Nephron (organoid): ENCODE measurements at regions not wholly inside any gene's neighbourhood (a gene's known extent, or its start where the extent isn't known, plus 50 kb on each side); places are given as distances from the start of the nearest gene placed in this dataset.
A peak's percentile ranks its signal among the peaks of the same experiment; 100 is the strongest.

ENCODE experiments used
- H3K27ac Mint-ChIP-seq, 3 experiments: 2 replicates each; pipeline ENCODE4 v1.8.0; 2020; ENCODE audit warnings: mixed read lengths in 3 of 3, mild to moderate bottlenecking in 2 of 3, moderate library complexity in 1 of 3
- H3K27me3 Mint-ChIP-seq: 2 replicates; pipeline ENCODE4 v1.8.0; 2021; ENCODE audit warnings: low read depth, mild to moderate bottlenecking, moderate library complexity, mixed read lengths
- H3K36me3 Mint-ChIP-seq: 2 replicates; pipeline ENCODE4 v1.8.0; 2020; ENCODE audit warnings: low read depth, mixed read lengths
- H3K4me1 Mint-ChIP-seq: 2 replicates; pipeline ENCODE4 v1.8.0; 2020; ENCODE audit warnings: mixed read lengths
- H3K4me3 Mint-ChIP-seq, 3 experiments: 2 replicates each; pipeline ENCODE4 v1.8.0; 2020; ENCODE audit warnings: mild to moderate bottlenecking in 3 of 3, mixed read lengths in 3 of 3, moderate library complexity in 2 of 3
- H3K9me3 Mint-ChIP-seq: 2 replicates; pipeline ENCODE4 v1.8.0; 2020; ENCODE audit warnings: mixed read lengths
- TF ChIP-seq, protein P1 (sequence below), 3 experiments: fragments of 200-600 bp; sonication (generic); IDR thresholded peaks; one replicate each; pipeline ENCODE4 v1.5.0; 2021; ENCODE audit warnings: antibody characterized with exemption in 3 of 3; ENCODE audit not compliant: unreplicated experiment in 3 of 3

DNA sequence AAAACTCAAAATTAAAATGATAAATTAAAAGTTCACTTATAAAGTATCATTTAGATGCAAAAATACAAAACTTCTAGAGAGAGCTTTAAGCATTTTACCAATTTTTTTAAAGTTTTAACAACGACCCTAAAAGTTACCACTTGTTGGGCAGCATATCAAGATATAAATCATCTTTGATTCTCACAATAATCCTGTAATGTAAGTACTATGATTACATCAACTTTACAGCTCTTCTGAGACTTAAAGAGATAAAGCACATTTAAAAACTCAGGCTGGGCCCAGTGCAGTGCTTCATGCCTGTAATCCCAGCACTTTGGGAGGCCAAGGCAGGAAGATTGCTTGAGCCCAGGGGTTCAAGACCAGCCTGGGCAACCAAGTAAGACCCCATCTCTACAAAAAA, 202.7 kb upstream of the GPC6 start:
- Mint-ChIP-seq H3K27me3 (no peaks in the 10 kb centered on the region), H3K9me3 (no peaks in the 10 kb centered on the region), H3K36me3 (no peaks in the 10 kb centered on the region), H3K27ac (peak overlapping the region in 1 of 3 experiments; percentile 81), H3K4me3 (no peak overlapping the region), H3K4me1 (no peaks in the 10 kb centered on the region)
- TF ChIP-seq, protein P1, sequence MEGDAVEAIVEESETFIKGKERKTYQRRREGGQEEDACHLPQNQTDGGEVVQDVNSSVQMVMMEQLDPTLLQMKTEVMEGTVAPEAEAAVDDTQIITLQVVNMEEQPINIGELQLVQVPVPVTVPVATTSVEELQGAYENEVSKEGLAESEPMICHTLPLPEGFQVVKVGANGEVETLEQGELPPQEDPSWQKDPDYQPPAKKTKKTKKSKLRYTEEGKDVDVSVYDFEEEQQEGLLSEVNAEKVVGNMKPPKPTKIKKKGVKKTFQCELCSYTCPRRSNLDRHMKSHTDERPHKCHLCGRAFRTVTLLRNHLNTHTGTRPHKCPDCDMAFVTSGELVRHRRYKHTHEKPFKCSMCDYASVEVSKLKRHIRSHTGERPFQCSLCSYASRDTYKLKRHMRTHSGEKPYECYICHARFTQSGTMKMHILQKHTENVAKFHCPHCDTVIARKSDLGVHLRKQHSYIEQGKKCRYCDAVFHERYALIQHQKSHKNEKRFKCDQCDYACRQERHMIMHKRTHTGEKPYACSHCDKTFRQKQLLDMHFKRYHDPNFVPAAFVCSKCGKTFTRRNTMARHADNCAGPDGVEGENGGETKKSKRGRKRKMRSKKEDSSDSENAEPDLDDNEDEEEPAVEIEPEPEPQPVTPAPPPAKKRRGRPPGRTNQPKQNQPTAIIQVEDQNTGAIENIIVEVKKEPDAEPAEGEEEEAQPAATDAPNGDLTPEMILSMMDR (IDR thresholded peaks at IDR 0.05; ENCODE audit: unreplicated experiment in 3 of 3): no peak

DNA sequence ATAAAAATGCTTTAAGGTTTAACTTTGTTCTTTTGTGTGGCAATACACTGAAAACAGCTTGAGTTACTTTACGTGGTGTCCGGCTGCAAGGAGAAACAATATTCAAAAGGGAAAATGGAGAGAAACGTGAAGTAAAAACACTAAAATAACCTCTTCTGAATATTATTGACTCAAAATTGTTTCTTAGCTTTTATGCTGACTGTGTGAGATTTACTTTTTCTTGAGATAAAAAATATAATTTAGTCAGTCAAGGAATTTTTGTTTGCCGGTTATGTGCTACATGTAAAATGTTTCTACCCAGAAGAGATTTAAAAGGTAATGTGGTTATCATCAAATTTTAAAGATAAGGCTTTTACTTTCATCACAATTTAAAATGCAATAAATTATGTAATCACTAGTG, 200.6 kb upstream of the GPC6 start:
- TF ChIP-seq, protein P1 (IDR thresholded peaks at IDR 0.05; ENCODE audit: unreplicated experiment in 3 of 3): no peak
- H3K36me3 Mint-ChIP-seq: no peaks in the 10 kb centered on the region
- H3K9me3 Mint-ChIP-seq: no peaks in the 10 kb centered on the region
- no peak overlapping the region for H3K27ac Mint-ChIP-seq
- H3K27me3 Mint-ChIP-seq: no peaks in the 10 kb centered on the region
- H3K4me3 Mint-ChIP-seq: no peak overlapping the region
- no peaks in the 10 kb centered on the region for H3K4me1 Mint-ChIP-seq

DNA sequence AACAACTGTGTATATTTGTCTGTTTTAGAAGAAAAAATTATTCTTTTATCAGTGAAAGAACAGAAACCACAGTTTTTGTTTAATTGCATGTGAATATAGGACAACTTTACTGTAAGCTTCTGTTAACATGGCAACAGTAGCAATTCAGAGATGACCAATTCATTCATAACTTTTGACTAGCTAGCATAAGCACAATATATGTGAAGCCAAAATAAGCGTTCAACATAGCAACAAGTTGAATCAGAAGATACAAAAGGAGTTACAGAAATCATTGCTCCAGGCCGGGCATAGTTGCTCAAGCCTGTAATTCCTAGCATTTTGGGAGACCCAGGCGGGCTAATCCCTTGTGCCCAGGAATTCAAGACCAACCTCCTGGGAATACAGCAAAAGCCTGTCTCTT, 197.1 kb upstream of the GPC6 start:
- no peak overlapping the region for H3K4me3 Mint-ChIP-seq
- TF ChIP-seq, protein P1 (IDR thresholded peaks at IDR 0.05; ENCODE audit: unreplicated experiment in 3 of 3): no peak
- no peaks in the 10 kb centered on the region for H3K9me3 Mint-ChIP-seq
- H3K36me3 Mint-ChIP-seq: no peaks in the 10 kb centered on the region
- no peaks in the 10 kb centered on the region for H3K27me3 Mint-ChIP-seq
- no peak overlapping the region for H3K27ac Mint-ChIP-seq
- H3K4me1 Mint-ChIP-seq: no peaks in the 10 kb centered on the region

DNA sequence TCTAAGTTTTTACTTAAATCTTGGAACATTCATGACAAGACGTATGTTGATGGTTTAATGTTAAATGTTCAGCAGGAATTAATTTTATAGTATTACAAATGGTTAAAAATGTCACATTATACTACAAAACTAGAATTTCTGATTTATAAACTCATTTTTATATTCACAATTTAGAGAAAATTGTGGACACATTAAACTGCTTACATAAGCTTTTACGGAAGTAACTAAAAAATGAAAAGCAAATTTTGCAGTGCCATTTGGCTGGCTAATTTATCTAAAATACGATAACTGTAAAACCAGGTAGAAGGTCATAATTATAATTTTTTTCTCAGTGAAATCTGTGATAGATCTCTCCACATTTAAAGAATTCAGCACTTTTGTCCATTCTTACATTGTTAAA, 190.2 kb upstream of the GPC6 start:
- Mint-ChIP-seq H3K27me3 (no peaks in the 10 kb centered on the region), H3K27ac (no peak overlapping the region), H3K9me3 (peaks cover 12% of the 10 kb centered on the region), H3K4me3 (no peak overlapping the region), H3K4me1 (no peaks in the 10 kb centered on the region), H3K36me3 (no peaks in the 10 kb centered on the region)
- TF ChIP-seq, protein P1 (IDR thresholded peaks at IDR 0.05; ENCODE audit: unreplicated experiment in 3 of 3): no peak

DNA sequence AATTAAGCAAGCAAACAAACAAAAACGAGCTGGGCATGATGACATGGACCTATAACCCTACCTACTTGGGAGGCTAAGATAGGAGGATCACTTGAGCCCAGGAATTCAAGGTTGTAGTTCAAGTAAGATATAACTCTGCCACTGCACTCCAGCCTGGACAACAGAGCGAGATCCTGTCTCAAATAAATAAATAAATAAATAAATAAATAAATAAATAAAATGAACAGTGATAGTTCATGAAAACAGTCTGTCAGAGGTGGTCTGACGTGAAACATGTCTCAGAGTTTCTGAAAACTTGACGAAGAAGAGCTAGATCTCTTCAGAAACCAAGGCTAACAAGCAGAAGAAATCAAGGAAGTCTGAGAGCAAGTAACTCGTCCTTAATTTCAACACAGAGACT, 188.8 kb upstream of the GPC6 start:
- Mint-ChIP-seq H3K4me1 (no peaks in the 10 kb centered on the region), H3K27ac (no peak overlapping the region), H3K27me3 (no peaks in the 10 kb centered on the region), H3K9me3 (peaks cover 12% of the 10 kb centered on the region), H3K36me3 (no peaks in the 10 kb centered on the region), H3K4me3 (no peak overlapping the region)
- TF ChIP-seq, protein P1 (IDR thresholded peaks at IDR 0.05; ENCODE audit: unreplicated experiment in 3 of 3): no peak

DNA sequence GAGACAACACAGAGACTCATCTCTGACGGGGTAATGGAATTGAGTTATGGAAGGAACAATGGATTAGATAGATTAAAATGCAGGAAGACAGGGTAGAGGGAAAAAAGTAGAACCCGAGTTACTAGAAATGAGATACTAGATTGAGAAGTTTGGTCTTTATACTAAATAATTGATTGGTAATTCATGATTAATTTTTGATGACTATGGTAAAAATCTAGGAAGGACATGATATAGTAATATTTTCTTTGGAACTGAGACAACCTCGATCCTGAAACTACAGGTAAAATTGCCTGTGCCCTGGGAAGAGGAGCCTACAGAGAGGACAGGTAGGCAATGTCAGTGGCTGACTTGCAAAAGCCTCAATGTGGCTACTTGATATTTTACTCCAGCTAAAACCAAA, 188.4 kb upstream of the GPC6 start:
- Mint-ChIP-seq H3K36me3 (no peaks in the 10 kb centered on the region), H3K4me1 (no peaks in the 10 kb centered on the region), H3K27ac (no peak overlapping the region), H3K4me3 (no peak overlapping the region), H3K9me3 (peaks cover 12% of the 10 kb centered on the region), H3K27me3 (no peaks in the 10 kb centered on the region)
- TF ChIP-seq, protein P1 (IDR thresholded peaks at IDR 0.05; ENCODE audit: unreplicated experiment in 3 of 3): no peak
